GM13976 (cell line): ENCODE measurements at regions not wholly inside any gene's neighbourhood (a gene's known extent, or its start where the extent isn't known, plus 50 kb on each side); places are given as distances from the start of the nearest gene placed in this dataset.
"Not testable (repeated sequence)": the region's sequence is repeated elsewhere in the genome, so short reads cannot be mapped to it uniquely, and the experiment has no call there.

ENCODE experiments used
- DNase-seq: peaks from one replicate; pipeline ENCODE4 v3.0.0; 2012; ENCODE audit warnings: low spot score
- CTCF ChIP-seq: IDR thresholded peaks from 2 replicates; pipeline ENCODE4 v1.5.1; 2012; ENCODE audit warnings: borderline replicate concordance, mild to moderate bottlenecking; ENCODE audit not compliant: insufficient read depth; ENCODE audit errors: extremely low read depth, missing control alignments, control extremely low read depth
- in situ Hi-C: fragments of 300-500 bp; cut with MboI; formaldehyde crosslinking; loops from one replicate; pipeline ENCODE4 v1.12.0; 2022; ENCODE audit warnings: low sequenced_read_pairs, mixed read lengths, inconsistent platforms; ENCODE audit not compliant: unreplicated experiment

GRCh38 chr10:21423338-21423737 is 102.1 kb downstream of the SKIDA1 start:
- no peak for TF ChIP-seq CTCF
- DNase-seq = no peak
- in situ Hi-C loops = no loop called here

GRCh38 chr10:21421794-21422193 is 103.7 kb downstream of the SKIDA1 start:
- in situ Hi-C loops = no loop called here

GRCh38 chr10:21421016-21421415 is 104.5 kb downstream of the SKIDA1 start:
- no peak for TF ChIP-seq CTCF
- in situ Hi-C loops = no loop called here
- no peak for DNase-seq

More at GRCh38 chr10:21421794-21422193, 103.7 kb downstream of the SKIDA1 start:
- no peak for TF ChIP-seq CTCF
- DNase-seq = no peak

GRCh38 chr10:21418981-21419576 is 106.4 kb downstream of the SKIDA1 start:
- DNase-seq, in situ Hi-C loops: not testable (repeated sequence)

GRCh38 chr10:21417172-21417712 is 108.2 kb downstream of the SKIDA1 start:
- TF ChIP-seq CTCF = no peak
- no peak for DNase-seq
- in situ Hi-C loops = no loop called here

GRCh38 chr10:21413680-21414079 is 111.8 kb downstream of the SKIDA1 start:
- TF ChIP-seq CTCF = no peak
- DNase-seq = no peak
- in situ Hi-C loops = no loop called here

- TF ChIP-seq CTCF = no peak
- no peak for DNase-seq
- in situ Hi-C loops = no loop called here
Measured at GRCh38 chr10:21413268-21413667, 112.2 kb downstream of the SKIDA1 start.
